HPDE6-E6E7 (cell line): ENCODE measurements at regions not wholly inside any gene's neighbourhood (a gene's known extent, or its start where the extent isn't known, plus 50 kb on each side); places are given as distances from the start of the nearest gene placed in this dataset.

Experiments used
- DNase-seq: peaks from one replicate; pipeline ENCODE4 v3.0.0; 2011; ENCODE audit warnings: missing footprints; ENCODE audit errors: extremely low spot score

DNA sequence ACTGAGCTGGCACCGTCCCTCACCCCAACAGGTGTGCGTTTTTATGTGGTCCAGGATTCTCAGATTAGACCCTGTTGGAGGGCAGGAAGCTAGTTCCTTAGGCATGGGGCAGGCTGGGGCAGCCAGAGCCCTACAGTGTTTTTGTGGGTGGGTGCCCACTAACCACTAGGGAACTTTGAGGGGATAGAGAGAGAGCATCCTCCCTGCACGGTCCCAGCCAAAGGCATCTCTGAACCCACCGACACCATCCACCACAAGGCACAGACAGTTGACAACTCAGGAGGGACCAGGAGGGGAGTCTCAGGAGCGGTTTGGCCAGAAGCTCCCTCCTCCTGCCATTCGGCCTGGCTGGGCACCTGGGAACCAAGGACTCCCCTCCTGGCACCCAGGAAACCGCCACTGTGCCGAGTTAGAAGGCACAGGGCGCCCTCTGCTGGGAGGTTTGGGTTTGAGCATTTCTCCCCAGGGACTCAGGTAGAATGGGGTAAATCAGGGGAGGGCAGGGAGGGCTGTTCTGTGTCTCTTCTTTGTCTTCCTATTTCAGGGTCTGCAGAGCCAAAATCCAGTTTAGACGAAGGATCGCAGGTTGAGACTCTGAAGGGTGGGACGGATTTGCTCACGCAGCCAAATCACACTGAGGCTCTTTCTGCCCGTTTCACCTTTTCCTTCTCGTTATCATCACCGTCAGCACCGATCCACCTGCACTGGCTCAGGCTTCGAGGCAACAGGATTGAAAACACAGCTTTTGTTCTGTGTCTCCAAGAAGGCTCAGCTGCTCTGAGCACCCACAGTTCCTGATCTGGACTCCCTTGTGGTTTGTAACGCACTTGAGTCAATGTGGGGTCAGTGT is 84.8 kb upstream of the COL13A1 start:
- DNase-seq, result peak; percentile 72

DNA sequence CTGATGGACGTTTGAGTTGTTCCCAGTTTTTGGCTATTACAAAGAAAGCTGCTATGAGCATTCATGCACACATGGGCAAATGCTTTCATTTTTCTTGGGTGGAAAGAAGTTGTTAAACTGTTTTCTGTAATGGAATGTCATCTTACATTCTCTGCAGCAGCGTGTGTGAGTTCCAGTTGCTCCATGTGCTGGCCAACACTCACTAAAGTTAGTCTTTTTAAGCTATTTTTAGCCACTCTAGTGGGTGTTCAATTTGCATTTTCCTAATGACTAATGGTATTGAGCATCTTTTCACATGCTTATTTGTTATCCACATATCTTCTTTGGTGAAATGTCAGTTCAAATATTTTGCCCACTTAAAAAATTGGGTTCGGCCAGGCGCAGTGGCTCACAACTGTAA is 82.8 kb upstream of the COL13A1 start:
- DNase-seq, result no peak

DNA sequence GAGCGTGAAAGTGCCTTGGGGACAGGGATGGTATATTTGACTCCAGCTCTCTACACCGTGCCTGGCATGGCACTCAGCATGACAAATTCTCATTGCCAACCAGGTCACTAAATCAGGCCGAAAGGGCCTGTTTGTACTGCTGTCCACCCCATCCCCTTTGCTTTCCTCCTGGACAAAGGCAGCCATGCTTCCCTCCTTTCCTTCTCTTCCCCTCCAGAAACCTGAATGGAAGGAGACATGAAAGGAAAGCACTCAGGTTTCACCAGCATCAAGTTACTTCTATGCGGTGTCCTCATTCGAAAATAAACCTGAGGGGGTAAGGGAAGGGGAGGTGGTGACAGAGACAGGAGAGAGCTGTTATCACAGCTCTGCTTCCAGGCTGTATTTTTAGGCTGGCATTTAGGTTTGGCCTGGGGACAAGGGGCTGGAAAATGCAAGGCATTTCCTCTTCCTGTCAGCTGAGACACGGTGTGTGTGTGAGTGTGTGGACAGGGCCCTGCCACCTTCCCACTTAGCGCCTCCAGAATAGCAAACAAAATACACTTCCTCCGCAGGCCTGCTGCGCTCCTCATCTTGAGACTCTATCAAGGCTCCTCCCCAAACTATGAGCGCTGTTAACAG is 79.9 kb upstream of the COL13A1 start:
- no peak for DNase-seq

DNA sequence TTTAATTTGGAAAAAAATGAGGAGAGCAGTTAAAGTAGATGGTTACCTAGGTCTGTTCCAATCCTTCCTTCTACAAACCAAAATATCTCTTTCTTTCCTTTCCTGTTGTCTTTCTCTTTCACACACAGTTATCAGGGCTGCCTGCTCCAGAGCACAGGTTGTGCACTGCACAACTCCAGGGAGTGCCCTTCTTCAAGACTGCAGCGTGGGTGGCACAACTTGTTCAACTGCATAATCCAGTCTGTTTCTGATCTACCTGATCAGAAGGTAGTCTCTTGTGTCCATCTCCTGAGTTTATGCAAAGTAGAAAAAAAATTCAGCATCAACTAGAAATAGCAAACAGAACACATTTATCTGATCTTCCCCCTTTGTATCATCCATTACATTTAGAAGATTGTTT is 78.1 kb upstream of the COL13A1 start:
- DNase-seq, result no peak

GRCh38 chr10:69726850-69727249 is 74.9 kb upstream of the COL13A1 start:
- DNase-seq, result no peak

DNA sequence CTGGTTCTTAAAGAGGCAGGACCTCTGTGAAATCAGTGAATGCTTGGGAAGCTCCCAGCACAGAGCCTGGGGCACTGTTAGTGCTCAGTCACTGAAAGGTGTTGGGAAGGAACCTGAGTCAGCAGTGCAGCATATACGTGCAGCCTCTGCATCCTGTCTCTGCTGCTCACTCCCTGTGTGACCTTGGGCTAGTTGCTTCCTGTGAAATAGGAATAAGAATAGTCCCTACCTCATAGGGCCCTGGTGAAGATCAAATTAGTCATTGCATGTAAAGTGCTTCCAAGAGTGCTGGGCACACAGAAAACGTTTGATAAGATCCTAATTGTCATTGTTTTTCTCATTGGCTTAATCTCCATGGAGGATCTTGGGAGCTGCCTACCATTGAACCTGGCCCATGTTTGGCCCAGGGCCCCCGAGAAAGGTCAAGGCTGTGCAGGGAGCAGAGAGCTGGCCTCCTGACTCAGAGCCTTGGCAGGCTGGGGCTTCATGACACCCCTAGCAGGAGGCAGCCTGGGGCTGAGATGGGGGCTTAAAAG is 73.3 kb upstream of the COL13A1 start:
- peak; percentile 88 for DNase-seq

- DNase-seq, result no peak
These were observed 72.2 kb upstream of the COL13A1 start for GRCh38 chr10:69729326-69730048.

GRCh38 chr10:69730251-69731156 is 71.2 kb upstream of the COL13A1 start:
- DNase-seq, result no peak

GRCh38 chr10:69731184-69731583 is 70.5 kb upstream of the COL13A1 start:
- no peak for DNase-seq

GRCh38 chr10:69731698-69732097 is 70.0 kb upstream of the COL13A1 start:
- DNase-seq, result no peak

- no peak for DNase-seq
These were observed 69.4 kb upstream of the COL13A1 start for GRCh38 chr10:69732147-69732825.

- no peak for DNase-seq
These were observed 68.9 kb upstream of the COL13A1 start for GRCh38 chr10:69732826-69733150.

- no peak for DNase-seq
These were observed 67.9 kb upstream of the COL13A1 start for GRCh38 chr10:69733791-69734261.

- DNase-seq, result no peak
These were observed 67.3 kb upstream of the COL13A1 start for GRCh38 chr10:69734416-69734796.

DNA sequence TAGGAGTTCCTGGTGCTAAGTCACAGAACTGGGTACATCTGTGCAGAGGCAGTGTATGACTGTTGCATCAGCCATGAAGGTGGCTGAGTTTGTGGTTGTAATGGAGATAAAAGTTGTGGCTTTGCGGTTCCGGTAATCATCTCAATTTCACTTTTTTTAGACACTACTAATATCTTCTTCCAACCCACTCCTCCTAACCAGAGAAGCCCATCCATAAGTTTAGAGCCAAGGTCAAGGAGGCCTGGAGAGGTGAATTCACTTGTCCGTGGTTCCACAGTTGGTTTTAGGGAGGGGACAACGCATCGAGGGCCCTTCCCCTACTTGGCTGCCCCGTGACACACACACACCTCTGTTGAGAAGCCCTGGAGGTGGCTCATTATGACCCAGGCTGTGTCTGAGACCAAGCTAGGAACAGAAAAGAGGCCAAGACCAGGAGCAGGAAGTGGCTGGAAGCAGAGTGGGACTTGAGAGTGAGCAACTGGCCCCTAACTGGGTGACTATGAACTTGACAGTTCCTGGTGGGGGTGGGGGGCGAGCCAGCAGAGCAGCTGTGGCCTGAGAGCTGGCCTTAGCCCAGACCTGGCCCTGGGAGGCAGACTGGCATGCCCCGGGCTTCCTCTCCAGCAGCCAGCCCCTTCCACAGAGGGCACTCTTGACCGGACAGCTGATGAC is 66.8 kb upstream of the COL13A1 start:
- DNase-seq, result no peak

DNA sequence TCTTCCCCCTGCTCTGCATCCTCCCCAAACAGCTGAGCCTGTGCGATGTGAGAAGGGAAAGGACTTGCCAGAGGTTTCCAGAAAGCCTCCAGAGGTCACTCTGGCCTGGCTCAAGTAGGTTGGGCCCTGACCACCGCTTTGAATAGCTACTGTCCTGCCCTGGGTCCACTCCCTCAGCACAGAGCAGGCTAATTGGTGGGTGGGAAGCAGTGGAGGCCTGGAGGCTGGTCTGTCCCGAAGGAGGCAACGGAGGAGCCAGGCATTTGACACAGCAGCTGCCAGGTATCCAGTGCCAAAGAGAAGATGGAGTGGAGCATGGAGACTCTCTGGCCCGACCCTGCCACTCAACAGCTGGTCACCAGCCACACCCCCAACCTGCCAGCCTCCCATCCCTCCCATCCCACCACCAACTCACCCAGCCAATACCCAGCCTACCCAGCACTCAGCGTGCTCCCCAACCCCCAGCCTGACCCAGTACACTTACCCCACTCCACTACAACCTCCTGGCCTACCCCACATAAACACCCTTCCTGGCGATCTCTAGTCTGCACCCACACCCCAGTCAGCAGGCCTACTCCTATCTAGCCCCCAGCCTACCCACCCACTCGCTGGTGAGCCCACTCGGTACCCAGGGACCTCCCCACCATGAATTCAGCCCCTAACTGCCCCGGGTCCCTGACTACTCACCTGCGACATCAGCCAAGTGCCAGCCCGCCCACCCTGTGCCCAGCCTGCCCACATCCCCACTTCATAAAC is 64.6 kb upstream of the COL13A1 start:
- no peak for DNase-seq

DNA sequence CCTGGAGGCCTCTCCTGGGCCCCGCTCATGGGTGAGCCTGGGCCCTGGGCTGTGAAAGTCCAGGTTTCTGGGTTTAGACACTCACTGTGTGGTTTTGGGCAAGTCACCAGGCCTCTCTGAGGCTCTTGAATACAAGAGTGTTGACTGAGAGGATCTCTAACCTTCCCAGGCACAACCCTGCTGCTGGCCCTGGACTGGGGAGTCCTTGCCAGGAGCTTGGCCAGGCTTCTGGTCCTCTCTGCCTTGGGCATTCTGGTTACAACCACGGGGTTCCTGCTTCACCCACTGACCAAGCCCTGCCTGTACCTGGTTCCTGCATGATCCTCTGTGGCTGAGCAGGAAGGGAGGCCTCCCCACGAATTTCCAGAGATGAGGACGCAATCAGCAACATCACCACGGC is 63.6 kb upstream of the COL13A1 start:
- DNase-seq, result no peak

- no peak for DNase-seq
These were observed 62.8 kb upstream of the COL13A1 start for GRCh38 chr10:69738858-69739435.

- DNase-seq, result no peak
These were observed 62.1 kb upstream of the COL13A1 start for GRCh38 chr10:69739634-69740033.
